ENCODE measurements at regions not wholly inside any gene's neighbourhood (a gene's known extent, or its start where the extent isn't known, plus 50 kb on each side); places are given as distances from the start of the nearest gene placed in this dataset.
A peak's percentile ranks its signal among the peaks of the same experiment; 100 is the strongest.

DNA sequence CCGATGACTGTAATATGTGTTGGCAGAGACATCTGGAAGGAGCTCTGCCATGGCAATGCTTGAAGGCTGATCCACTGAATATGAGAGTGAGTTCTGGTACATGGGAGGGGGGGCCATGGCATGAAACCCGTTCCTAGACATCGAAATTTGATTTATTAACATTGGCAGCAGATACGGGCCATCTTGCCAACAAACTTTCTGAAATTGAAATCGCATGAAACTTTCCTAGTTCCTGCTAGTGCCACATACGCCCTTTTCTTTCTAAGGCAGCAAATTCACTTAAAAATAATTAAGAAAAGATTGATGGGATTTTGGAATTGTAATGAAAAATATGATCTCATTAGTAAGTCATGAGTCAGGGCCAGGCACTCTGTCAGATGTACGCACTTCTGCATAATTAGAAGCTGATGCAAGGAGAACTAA, 91.8 kb upstream of the KMT2C start:
- peaks cover 0 to 4% (median 3%) of the 10 kb centered on the region in 4 experiments for H3K4me1 ChIP-seq (ENCODE audit: control extremely low read depth in 1 of 4, control insufficient read depth in 4 of 4, insufficient read depth in 4 of 4, low read length in 3 of 4)
- no peaks in the 10 kb centered on the region for H3K9me3 ChIP-seq (ENCODE audit: control extremely low read depth in 1 of 5, control insufficient read depth in 4 of 5, insufficient read depth in 2 of 5, low read depth in 1 of 5, low read length in 4 of 5)
- WGBS (ENCODE audit: insufficient coverage) = 72% methylated on average over 4 of the region's 7 CpGs
- H3K36me3 ChIP-seq (ENCODE audit: control insufficient read depth in 4 of 4, insufficient read depth in 4 of 4, low read length in 3 of 4) = no peaks in the 10 kb centered on the region
- DNase-seq = no peak
- ChIA-PET CTCF (no interaction called here), POLR2A (no interaction called here)
- no peak overlapping the region for H3K27ac ChIP-seq (ENCODE audit: insufficient read depth in 1 of 2, low read depth in 1 of 2, low read length in 2 of 2, poor library complexity in 1 of 2, severe bottlenecking in 2 of 2)
- H3K4me3 ChIP-seq (ENCODE audit: control insufficient read depth in 1 of 7, extremely low read depth in 1 of 7, insufficient read depth in 4 of 7, low read depth in 2 of 7, low read length in 6 of 7) = no peak overlapping the region
- H3K27me3 ChIP-seq (replicated peaks in 2 of 5; ENCODE audit: control insufficient read depth in 4 of 5, insufficient read depth in 5 of 5, low read length in 4 of 5) = no peaks in the 10 kb centered on the region

DNA sequence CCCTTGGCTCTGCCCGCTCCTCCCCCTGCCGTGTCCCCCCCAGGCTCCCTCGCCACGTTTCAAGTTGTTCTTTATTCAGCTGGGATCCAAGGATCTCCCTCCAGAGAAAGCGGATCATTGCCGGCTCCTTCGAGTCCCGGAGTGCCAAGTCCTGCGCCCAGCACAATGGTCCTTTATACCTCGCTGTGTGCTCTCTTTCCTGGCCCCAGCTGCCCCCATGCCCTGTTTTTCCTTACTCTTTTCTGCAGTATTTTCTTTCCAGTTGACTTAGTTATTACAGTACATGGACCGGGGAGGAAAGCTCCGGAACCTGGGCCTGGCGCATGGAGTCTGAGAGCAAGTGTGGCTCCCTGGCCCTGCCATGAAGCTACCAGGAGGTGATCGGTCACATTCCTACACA, 88.1 kb upstream of the KMT2C start:
- ChIA-PET CTCF (interaction anchor here (0.6 to 1.2 kb wide), 3 partner anchors 9 to 75 kb away, joined by 3 to 5 read pairs (median 4); no protein-coding TSS in a partner anchor), POLR2A (interaction anchor here (0.6 kb wide), 1 partner anchor 61 kb away, joined by 3 read pairs; no protein-coding TSS in a partner anchor)
- H3K36me3 ChIP-seq (ENCODE audit: control insufficient read depth in 4 of 4, insufficient read depth in 4 of 4, low read length in 3 of 4) = no peaks in the 10 kb centered on the region
- WGBS (ENCODE audit: insufficient coverage) = 99% methylated on average over 14 of the region's 14 CpGs
- H3K4me3 ChIP-seq (ENCODE audit: control insufficient read depth in 1 of 7, extremely low read depth in 1 of 7, insufficient read depth in 4 of 7, low read depth in 2 of 7, low read length in 6 of 7) = no peak overlapping the region
- no peak overlapping the region for H3K27ac ChIP-seq (ENCODE audit: insufficient read depth in 1 of 2, low read depth in 1 of 2, low read length in 2 of 2, poor library complexity in 1 of 2, severe bottlenecking in 2 of 2)
- peaks cover 0 to 14% (median 8%) of the 10 kb centered on the region in 4 experiments for H3K4me1 ChIP-seq (ENCODE audit: control extremely low read depth in 1 of 4, control insufficient read depth in 4 of 4, insufficient read depth in 4 of 4, low read length in 3 of 4)
- DNase-seq = no peak
- peaks cover 0 to 7% (median 0%) of the 10 kb centered on the region in 5 experiments for H3K9me3 ChIP-seq (ENCODE audit: control extremely low read depth in 1 of 5, control insufficient read depth in 4 of 5, insufficient read depth in 2 of 5, low read depth in 1 of 5, low read length in 4 of 5)
- no peaks in the 10 kb centered on the region for H3K27me3 ChIP-seq (replicated peaks in 2 of 5; ENCODE audit: control insufficient read depth in 4 of 5, insufficient read depth in 5 of 5, low read length in 4 of 5)

DNA sequence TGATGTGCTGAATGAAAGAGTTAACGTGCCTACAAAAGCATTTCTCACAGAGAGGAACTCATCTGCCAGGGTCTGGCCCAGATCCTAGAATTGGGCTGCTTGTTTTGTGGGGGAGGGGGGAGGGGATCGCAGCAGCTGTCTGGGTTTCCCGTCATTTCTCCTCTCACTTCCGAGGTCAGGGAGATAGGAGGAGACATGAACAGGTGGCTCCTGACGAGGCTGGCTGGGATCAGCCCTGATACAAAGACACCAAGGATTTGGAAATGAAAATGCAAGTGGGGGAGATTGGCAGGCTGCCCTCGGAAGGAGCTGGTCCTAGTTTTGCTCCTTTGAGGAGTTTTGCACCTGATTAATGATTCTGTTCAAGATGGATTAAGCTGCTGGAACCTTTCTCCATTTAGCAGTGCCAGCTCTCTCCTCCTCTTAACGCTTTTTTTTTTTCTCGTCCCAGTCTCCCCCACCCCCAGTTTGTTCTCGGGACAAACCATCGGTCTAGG, 86.8 kb upstream of the KMT2C start:
- ChIA-PET CTCF (interaction anchor here (1.1 kb wide), 1 partner anchor 17 kb away, joined by 3 read pairs; no protein-coding TSS in a partner anchor), POLR2A (interaction anchor here (0.8 kb wide), 1 partner anchor 58 kb away, joined by 3 read pairs; no protein-coding TSS in a partner anchor)
- Histone ChIP-seq H3K27ac (ENCODE audit: insufficient read depth in 1 of 2, low read depth in 1 of 2, low read length in 2 of 2, poor library complexity in 1 of 2, severe bottlenecking in 2 of 2) (no peak overlapping the region), H3K36me3 (ENCODE audit: control insufficient read depth in 4 of 4, insufficient read depth in 4 of 4, low read length in 3 of 4) (no peaks in the 10 kb centered on the region), H3K4me3 (ENCODE audit: control insufficient read depth in 1 of 7, extremely low read depth in 1 of 7, insufficient read depth in 4 of 7, low read depth in 2 of 7, low read length in 6 of 7) (peak overlapping the region in 4 of 7 experiments; percentile 17 to 64 (median 38)), H3K4me1 (ENCODE audit: control extremely low read depth in 1 of 4, control insufficient read depth in 4 of 4, insufficient read depth in 4 of 4, low read length in 3 of 4) (peaks cover 0 to 14% (median 8%) of the 10 kb centered on the region in 4 experiments), H3K27me3 (replicated peaks in 2 of 5; ENCODE audit: control insufficient read depth in 4 of 5, insufficient read depth in 5 of 5, low read length in 4 of 5) (no peaks in the 10 kb centered on the region), H3K9me3 (ENCODE audit: control extremely low read depth in 1 of 5, control insufficient read depth in 4 of 5, insufficient read depth in 2 of 5, low read depth in 1 of 5, low read length in 4 of 5) (peaks cover 0 to 7% (median 0%) of the 10 kb centered on the region in 5 experiments)
- peak; percentile 14 to 61 (median 50) for DNase-seq
- 44% methylated on average over 8 of the region's 10 CpGs for WGBS (ENCODE audit: insufficient coverage)

DNA sequence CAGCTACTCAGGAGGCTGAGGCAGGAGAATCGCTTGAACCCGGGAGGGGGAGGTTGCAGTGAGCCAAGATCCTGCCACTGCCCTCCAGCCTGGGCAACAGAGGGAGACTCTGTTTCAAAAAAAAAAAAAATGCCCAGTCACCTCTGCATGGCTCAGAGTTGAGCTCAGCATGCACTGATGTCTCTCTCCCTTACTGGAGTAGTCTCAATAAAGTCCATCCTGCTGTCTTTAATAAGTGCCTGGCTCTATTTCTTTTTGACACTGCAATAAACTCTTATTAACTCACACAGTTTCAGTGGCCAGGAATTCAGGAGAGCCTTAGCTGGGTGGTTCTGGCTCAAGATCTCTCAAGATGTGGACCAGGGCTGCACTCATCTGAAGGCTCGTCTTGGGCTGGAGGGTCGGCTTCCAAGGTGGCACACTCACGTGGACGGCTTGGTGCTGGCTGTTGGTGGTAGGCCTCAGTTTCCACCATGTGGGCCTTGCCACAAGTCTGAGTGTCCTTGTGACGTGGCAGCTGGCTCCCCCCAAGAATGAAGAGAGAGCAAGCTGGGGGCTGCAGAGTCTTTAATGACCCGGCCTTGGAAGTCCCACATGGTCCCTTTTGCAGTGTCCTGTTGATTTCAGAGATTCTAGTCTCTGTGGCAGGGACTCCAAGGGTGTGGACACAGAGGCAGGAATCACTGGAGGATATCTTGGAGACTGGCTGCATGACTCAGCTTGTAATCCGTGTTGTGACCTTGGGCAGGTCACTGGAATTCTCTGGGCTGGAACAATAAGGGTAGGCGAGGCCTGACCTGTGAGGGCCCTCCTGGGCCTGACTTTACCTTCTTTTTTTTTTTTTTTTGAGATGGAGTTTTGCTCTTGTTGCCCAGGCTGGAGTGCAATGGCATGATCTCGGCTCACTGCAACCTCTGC, 85.9 kb upstream of the KMT2C start:
- ChIA-PET CTCF (interaction anchor here (1.1 kb wide), 1 partner anchor 16 kb away, joined by 3 read pairs; no protein-coding TSS in a partner anchor), POLR2A (interaction anchor here (0.6 to 1.1 kb wide), 3 partner anchors 9 to 57 kb away, joined by 3 to 10 read pairs (median 3); no protein-coding TSS in a partner anchor)
- no peak overlapping the region for H3K27ac ChIP-seq (ENCODE audit: insufficient read depth in 1 of 2, low read depth in 1 of 2, low read length in 2 of 2, poor library complexity in 1 of 2, severe bottlenecking in 2 of 2)

DNA sequence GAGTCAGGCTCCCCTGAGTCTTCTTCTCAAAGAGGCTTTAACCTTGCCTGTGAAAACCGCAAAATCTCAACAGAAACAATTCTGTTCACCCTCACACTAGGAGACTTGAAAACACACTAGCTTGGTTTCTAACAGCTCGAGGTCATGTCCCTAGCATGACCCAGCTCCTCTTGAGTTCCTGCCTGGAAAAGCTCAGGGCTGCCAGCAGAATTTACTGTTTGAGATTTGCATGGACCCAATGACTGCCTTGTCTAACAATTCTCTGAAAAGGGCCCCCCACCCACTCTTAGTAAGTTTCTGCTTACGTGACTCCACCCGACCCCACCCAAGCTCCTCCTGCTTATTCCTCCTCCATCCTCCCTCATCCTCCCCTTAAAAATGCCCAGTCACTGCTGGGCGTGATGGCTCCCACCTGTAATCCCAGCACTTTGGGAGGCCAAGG, 85.1 kb upstream of the KMT2C start:
- Histone ChIP-seq H3K27ac (ENCODE audit: insufficient read depth in 1 of 2, low read depth in 1 of 2, low read length in 2 of 2, poor library complexity in 1 of 2, severe bottlenecking in 2 of 2) (no peak overlapping the region), H3K9me3 (ENCODE audit: control extremely low read depth in 1 of 5, control insufficient read depth in 4 of 5, insufficient read depth in 2 of 5, low read depth in 1 of 5, low read length in 4 of 5) (peaks cover 0 to 7% (median 0%) of the 10 kb centered on the region in 5 experiments), H3K27me3 (replicated peaks in 2 of 5; ENCODE audit: control insufficient read depth in 4 of 5, insufficient read depth in 5 of 5, low read length in 4 of 5) (no peaks in the 10 kb centered on the region), H3K4me1 (ENCODE audit: control extremely low read depth in 1 of 4, control insufficient read depth in 4 of 4, insufficient read depth in 4 of 4, low read length in 3 of 4) (peaks cover 0 to 14% (median 8%) of the 10 kb centered on the region in 4 experiments), H3K4me3 (ENCODE audit: control insufficient read depth in 1 of 7, extremely low read depth in 1 of 7, insufficient read depth in 4 of 7, low read depth in 2 of 7, low read length in 6 of 7) (no peak overlapping the region), H3K36me3 (ENCODE audit: control insufficient read depth in 4 of 4, insufficient read depth in 4 of 4, low read length in 3 of 4) (no peaks in the 10 kb centered on the region)
- WGBS (ENCODE audit: insufficient coverage) = 100% methylated on average over 1 of the region's 5 CpGs
- no peak for DNase-seq
- ChIA-PET POLR2A (interaction anchor here (0.5 to 1.1 kb wide), 2 partner anchors 8 to 507 kb away, joined by 3 read pairs; no protein-coding TSS in a partner anchor), CTCF (no interaction called here)

More for the DNA sequence above, 85.9 kb upstream of the KMT2C start:
- Histone ChIP-seq H3K27me3 (replicated peaks in 2 of 5; ENCODE audit: control insufficient read depth in 4 of 5, insufficient read depth in 5 of 5, low read length in 4 of 5) (no peaks in the 10 kb centered on the region), H3K9me3 (ENCODE audit: control extremely low read depth in 1 of 5, control insufficient read depth in 4 of 5, insufficient read depth in 2 of 5, low read depth in 1 of 5, low read length in 4 of 5) (peaks cover 0 to 7% (median 0%) of the 10 kb centered on the region in 5 experiments), H3K36me3 (ENCODE audit: control insufficient read depth in 4 of 4, insufficient read depth in 4 of 4, low read length in 3 of 4) (no peaks in the 10 kb centered on the region), H3K4me3 (ENCODE audit: control insufficient read depth in 1 of 7, extremely low read depth in 1 of 7, insufficient read depth in 4 of 7, low read depth in 2 of 7, low read length in 6 of 7) (no peak overlapping the region), H3K4me1 (ENCODE audit: control extremely low read depth in 1 of 4, control insufficient read depth in 4 of 4, insufficient read depth in 4 of 4, low read length in 3 of 4) (peaks cover 0 to 14% (median 8%) of the 10 kb centered on the region in 4 experiments)
- 94% methylated on average over 10 of the region's 11 CpGs for WGBS (ENCODE audit: insufficient coverage)
- DNase-seq = no peak

DNA sequence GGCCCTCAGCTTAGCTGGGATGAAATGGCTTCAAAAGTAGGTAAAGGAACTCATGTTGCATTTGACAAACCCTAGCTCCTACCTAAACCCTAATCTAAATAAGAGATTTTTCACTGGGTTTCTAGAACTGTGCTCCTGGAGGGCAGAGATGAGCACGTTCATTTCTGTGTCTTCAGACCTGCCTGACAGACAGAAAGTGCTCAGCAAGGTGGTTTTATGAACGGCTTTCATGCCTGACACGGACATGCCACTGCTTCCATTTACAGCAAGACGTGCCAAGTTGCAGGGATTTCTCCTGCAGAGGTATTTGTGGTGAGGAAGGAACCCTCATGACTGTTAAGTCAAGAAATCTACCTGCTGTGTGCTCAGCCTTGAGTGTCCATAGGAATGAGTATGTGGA, 83.5 kb upstream of the KMT2C start:
- DNase-seq = no peak
- Histone ChIP-seq H3K36me3 (ENCODE audit: control insufficient read depth in 4 of 4, insufficient read depth in 4 of 4, low read length in 3 of 4) (no peaks in the 10 kb centered on the region), H3K27me3 (replicated peaks in 2 of 5; ENCODE audit: control insufficient read depth in 4 of 5, insufficient read depth in 5 of 5, low read length in 4 of 5) (no peaks in the 10 kb centered on the region), H3K27ac (ENCODE audit: insufficient read depth in 1 of 2, low read depth in 1 of 2, low read length in 2 of 2, poor library complexity in 1 of 2, severe bottlenecking in 2 of 2) (no peak overlapping the region), H3K9me3 (ENCODE audit: control extremely low read depth in 1 of 5, control insufficient read depth in 4 of 5, insufficient read depth in 2 of 5, low read depth in 1 of 5, low read length in 4 of 5) (peaks cover 0 to 7% (median 0%) of the 10 kb centered on the region in 5 experiments), H3K4me1 (ENCODE audit: control extremely low read depth in 1 of 4, control insufficient read depth in 4 of 4, insufficient read depth in 4 of 4, low read length in 3 of 4) (peaks cover 0 to 14% (median 9%) of the 10 kb centered on the region in 4 experiments), H3K4me3 (ENCODE audit: control insufficient read depth in 1 of 7, extremely low read depth in 1 of 7, insufficient read depth in 4 of 7, low read depth in 2 of 7, low read length in 6 of 7) (no peak overlapping the region)
- ChIA-PET POLR2A (interaction anchor here (0.7 kb wide), 1 partner anchor 137 kb away, joined by 3 read pairs; no protein-coding TSS in a partner anchor), CTCF (interaction anchor here (0.9 kb wide), 1 partner anchor 21 kb away, joined by 3 read pairs; no protein-coding TSS in a partner anchor)
- WGBS (ENCODE audit: insufficient coverage) = 94% methylated on average over 4 of the region's 4 CpGs
